Glomerular visceral epithelial cell (primary cell): ENCODE measurements at regions not wholly inside any gene's neighbourhood (a gene's known extent, or its start where the extent isn't known, plus 50 kb on each side); places are given as distances from the start of the nearest gene placed in this dataset.

ENCODE experiments used
- DNase-seq: peaks from one replicate; pipeline ENCODE4 v3.0.0-alpha.2; 2016; ENCODE audit errors: extremely low spot score

GRCh38 chr14:81669308-81669707 is 135.7 kb upstream of the SEL1L start:
- no peak for DNase-seq

DNA sequence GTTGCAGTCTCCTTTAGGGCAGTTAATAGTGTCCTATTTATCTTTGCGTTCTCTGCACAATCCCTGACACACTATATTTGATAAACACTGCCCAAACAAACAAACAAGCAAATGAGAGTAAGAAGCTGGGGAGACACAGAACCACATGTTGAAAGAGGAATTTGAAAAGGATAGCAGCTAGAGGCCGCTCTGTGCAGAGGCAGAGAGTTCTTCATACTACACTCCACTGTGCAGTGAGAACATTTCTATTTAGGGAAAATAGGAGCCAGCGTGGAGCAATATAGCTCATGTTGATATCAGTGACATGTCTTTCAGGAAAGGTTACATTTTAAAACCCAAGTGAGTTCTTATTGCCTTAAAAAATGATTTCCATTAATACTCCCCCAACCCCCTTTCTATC is 140.3 kb upstream of the SEL1L start:
- no peak for DNase-seq

GRCh38 chr14:81676395-81676794 is 142.7 kb upstream of the SEL1L start:
- no peak for DNase-seq

DNA sequence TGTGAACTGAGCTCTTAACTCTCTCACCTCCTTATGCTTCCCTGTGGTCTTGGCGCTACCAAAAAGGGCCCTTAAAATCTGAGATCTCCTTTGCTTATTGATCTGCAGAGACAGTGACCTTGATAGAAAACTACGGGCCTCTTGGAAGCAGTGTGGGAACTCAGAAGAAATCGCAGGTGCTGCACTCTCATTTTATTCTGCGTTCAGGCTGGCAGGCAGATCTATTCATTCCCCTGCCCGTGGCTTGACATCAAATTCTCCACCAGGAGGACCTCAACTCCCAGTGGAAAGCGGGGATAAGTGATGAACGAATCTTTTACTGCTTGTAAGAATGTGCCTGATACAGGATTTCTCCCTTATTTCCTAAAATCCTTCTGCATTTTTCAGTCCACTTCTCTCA is 143.2 kb upstream of the SEL1L start:
- no peak for DNase-seq

DNA sequence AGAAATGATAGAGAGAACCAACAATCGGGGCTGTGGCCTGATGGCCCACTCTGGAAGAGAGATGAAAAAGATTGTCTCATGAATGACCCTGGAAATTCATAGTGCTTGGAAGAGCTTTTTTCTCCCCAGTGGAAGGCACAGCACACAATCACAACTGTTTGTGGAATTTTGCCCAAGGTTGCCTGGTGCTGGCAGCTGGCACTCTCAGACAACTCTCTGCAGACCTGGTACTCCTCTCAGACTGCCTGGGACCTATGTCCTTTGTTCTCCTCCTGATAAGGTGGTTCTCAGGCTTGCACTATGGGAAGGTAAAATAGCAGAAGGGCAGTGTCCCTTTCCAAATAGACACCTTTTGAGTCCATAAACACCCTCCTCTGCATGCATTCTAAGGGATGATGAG is 144.1 kb upstream of the SEL1L start:
- no peak for DNase-seq

DNA sequence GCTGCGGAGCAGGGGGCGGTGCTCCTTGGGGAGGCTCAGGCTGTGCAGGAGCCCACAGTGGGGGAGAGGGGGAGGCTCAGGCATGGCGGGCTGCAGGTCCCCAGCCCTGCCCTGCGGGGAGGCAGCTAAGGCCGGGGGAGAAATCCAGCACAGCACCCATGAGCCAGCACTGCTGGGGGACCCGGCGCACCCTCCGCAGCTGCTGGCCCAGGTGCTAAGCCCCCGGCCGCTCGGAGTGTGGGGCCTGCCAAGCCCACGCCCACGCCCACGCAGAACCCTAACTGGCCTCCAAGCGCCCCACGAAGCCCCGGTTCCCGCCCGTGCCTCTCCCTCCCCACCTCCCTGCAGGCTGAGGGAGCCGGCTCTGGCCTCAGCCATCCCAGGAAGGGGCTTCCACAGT is 145.6 kb upstream of the SEL1L start:
- DNase-seq = no peak

DNA sequence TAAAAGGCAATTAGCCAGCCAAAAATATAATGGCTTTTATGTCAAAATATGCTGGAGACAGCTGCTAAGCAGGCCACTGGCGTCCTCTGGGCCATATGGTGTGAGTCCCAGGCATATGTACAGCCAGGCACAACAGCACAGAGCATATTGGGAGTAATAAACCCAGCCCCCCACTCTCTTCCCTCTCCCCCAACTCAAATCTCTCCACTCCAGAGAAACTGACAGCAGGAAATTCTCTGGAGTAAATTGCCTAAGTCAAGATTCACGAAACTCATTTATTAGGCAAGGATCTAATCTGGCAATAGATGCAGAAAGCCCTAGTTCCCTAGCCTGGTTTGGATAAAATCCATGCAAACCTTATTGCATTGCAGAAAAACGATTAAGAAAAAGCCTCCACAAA is 147.9 kb upstream of the SEL1L start:
- no peak for DNase-seq

- DNase-seq = no peak
Measured at GRCh38 chr14:81682134-81682533, 148.5 kb upstream of the SEL1L start.

- DNase-seq = no peak
Measured at GRCh38 chr14:81682701-81683100, 149.0 kb upstream of the SEL1L start.

GRCh38 chr14:81684696-81685095 is 151.0 kb upstream of the SEL1L start:
- DNase-seq = no peak

DNA sequence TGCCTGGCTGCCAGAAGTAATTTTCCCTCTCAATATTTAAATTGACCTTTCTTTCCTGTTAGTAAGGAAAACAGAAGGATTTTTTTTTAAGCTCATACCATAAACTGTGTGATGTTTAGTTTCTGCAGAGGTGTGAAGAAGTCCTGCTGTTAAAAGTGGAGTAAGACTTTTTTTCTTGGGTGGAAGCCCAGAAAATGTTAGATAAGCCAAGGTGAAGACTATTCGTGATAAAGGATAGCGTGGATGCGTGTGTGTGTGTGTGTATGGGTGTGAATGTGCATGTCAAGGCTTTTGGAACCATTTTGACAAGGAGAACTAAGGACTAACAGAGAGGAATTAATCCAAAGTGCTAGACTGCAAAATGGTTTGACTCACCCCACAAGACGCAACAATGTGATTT is 152.9 kb upstream of the SEL1L start:
- no peak for DNase-seq

DNA sequence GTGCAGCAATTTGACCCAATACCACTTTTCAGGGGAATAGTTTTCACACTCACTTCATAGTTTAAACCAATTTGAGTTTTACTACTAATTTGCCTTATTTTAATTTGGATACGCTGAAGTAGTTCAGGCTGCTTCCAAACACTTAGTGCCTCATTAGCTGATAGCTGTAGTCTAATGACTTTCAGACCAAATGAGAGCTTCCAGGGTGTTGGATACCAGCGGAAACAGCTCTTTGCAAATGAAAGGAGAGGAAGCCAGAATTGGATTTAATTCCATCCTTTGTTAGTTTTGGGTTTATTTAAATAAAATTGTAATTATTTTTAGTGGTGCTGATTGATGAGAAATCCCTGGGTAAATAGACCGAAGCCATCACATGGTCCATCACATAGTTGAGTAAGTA is 158.3 kb upstream of the SEL1L start:
- DNase-seq = no peak

- DNase-seq = no peak
Measured at GRCh38 chr14:81694419-81694818, 160.8 kb upstream of the SEL1L start.

GRCh38 chr14:81709681-81710080 is 176.0 kb upstream of the SEL1L start:
- no peak for DNase-seq

GRCh38 chr14:81710232-81710845 is 176.7 kb upstream of the SEL1L start:
- DNase-seq = no peak

DNA sequence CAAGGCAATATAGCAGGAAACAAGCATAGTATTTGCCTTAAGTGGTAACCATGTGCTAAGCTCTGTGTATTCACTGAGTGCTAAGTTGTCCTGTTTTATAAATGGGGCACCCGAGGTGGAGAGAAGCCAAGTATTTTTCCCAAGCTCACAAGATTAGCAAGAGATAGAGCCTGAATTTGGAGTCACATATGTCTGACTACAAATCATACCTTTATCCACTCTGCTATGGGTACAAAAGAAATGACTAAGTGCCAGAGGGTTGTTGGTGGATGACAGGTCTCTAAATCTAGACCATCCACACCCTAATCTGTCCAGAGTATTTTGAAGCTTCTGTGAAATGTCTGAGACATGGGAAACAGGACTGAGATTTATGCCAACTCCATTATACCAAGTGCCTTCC is 182.1 kb upstream of the SEL1L start:
- DNase-seq = no peak

GRCh38 chr14:81716953-81717352 is 183.3 kb upstream of the SEL1L start:
- no peak for DNase-seq

DNA sequence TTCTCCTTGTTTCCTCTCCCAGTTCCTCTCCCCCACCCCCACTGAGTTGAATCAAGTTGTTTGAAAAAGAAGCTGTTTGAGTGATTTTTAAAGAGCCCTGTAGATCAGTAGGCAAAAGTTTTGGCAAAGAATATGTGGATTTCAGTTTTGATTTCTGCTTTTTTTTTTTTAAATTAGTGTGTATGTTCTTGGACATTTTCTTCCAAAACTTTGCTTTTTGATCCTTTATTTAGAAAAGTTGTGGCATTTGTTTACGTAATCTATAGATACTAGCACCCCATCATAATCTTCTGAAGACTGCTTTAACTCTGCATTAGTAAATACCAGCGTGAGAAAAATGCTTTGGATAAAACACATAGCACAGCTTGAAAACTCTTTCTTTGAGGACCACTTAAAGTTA is 190.3 kb upstream of the SEL1L start:
- no peak for DNase-seq

DNA sequence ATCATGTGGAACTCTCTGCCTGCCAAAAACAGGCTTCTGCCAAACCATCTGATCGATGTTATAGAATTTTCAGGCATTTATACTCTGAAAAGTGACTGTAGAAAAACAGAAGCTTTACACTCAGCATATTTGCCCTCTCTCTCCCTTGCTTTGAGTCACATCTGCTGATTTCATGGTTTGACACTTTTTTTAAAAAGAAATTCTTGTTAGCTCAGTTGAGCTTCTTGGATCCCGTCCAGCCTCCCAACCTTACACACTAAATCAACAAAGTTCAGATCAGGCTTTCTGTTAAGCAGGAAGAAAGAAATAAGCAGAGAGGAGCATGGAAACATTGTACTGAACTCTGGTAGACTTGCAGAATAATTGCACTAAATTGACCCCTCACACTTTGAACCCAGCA is 193.6 kb upstream of the SEL1L start:
- DNase-seq = no peak

- no peak for DNase-seq
Measured at GRCh38 chr14:81728447-81728846, 194.8 kb upstream of the SEL1L start.

DNA sequence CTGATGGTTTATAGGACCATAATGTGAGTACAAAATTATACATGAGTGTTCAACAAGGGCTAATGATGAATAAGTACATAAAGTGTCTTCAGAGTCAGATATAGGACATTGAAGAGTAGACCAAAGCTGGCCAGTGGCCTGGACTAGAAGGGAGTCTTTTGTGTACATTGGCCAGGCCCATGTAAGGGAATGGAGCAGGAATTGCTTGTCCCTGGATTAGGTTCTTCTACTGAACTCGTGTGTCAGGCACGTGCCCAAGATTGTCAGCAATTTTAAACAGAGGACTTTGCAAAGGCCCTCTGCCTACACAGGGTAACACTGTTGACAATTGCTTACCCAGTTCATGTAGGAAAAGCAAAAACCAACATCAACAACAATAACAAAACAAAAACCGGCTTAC is 196.0 kb upstream of the SEL1L start:
- no peak for DNase-seq

GRCh38 chr14:81737938-81738337 is 204.3 kb upstream of the SEL1L start:
- no peak for DNase-seq

DNA sequence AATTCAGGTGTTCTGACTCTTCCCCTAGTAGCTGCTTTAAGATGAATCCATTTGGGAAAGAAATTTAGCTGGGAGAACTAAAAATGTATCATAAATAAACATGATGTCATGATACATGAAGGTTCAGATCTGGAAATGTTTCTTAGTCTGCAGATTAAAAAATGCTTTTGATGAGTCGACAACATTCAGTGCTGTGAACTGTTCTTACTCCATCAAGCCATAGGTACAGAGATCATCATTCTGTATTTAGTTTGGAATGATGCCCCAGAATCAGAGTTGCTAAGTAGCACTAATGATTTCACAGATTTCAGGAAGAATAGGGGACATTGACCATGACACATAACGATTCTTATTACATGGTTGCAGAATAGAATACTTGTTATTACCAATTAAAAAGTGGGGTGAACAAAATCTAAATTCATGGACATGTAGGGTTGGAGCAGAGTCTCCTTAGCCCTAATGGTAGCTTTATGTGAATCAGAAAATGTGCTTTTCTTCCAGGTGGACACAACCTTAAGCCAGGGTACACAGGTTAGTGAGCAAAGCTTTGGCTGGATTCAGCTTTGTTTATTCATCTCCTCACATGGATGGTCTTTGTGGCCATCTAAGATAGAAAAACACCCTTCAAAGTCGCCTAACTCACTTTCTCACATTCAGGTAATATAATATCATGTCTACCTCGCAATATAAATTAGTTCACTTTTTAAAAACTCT is 205.4 kb upstream of the SEL1L start:
- DNase-seq = no peak

- no peak for DNase-seq
Measured at GRCh38 chr14:81743605-81744004, 210.0 kb upstream of the SEL1L start.
